ENCODE measurements at regions not wholly inside any gene's neighbourhood (a gene's known extent, or its start where the extent isn't known, plus 50 kb on each side); places are given as distances from the start of the nearest gene placed in this dataset.
"Not testable (repeated sequence)": the region's sequence is repeated elsewhere in the genome, so short reads cannot be mapped to it uniquely, and the experiment has no call there.

DNA sequence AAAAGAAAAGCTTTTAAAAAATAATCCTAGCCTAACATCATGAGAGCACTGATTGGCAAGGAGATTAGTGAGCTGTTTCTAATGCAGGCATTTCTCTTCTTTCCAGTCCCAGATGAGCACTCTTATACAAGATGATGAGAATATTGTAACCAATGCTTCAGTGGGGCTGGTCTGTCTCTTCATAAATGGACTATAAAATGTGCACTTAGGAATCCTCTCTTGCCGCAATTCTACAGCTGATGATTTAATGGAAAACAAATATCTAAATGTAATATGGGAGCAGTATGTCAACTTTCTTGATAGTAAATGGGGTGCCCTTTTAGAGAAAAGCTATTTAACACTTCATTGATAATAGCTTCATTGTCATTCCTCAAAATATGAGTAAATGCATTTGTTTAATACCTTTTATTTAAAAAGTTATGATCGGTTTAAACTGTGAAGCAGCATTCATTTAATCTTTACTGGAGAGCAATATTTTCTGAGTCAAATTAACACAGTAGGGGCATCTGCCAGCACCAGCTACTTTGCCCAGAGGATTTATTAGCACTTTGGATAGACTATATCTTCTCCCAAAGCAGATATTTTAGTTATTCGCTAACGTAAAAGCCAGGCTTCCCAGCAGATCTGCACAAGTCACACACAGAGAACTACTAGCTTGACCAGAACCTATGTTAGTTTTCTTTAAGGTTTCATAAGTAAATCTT is 985.9 kb downstream of the DIPK2A start:
- POLR2A ChIA-PET = no interaction called here
- CTCF ChIA-PET = interaction anchor here (1.2 to 1.7 kb wide), 3 partner anchors 14 to 22 kb away, joined by 4 to 5 read pairs (median 5); no protein-coding TSS in a partner anchor
- TF ChIP-seq, protein P1, sequence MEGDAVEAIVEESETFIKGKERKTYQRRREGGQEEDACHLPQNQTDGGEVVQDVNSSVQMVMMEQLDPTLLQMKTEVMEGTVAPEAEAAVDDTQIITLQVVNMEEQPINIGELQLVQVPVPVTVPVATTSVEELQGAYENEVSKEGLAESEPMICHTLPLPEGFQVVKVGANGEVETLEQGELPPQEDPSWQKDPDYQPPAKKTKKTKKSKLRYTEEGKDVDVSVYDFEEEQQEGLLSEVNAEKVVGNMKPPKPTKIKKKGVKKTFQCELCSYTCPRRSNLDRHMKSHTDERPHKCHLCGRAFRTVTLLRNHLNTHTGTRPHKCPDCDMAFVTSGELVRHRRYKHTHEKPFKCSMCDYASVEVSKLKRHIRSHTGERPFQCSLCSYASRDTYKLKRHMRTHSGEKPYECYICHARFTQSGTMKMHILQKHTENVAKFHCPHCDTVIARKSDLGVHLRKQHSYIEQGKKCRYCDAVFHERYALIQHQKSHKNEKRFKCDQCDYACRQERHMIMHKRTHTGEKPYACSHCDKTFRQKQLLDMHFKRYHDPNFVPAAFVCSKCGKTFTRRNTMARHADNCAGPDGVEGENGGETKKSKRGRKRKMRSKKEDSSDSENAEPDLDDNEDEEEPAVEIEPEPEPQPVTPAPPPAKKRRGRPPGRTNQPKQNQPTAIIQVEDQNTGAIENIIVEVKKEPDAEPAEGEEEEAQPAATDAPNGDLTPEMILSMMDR (IDR thresholded peaks at IDR 0.05; ENCODE audit: control extremely low read depth, extremely low read depth, low read depth, missing control alignments) = no peak
- no peak for DNase-seq (ENCODE audit: extremely low spot score)

DNA sequence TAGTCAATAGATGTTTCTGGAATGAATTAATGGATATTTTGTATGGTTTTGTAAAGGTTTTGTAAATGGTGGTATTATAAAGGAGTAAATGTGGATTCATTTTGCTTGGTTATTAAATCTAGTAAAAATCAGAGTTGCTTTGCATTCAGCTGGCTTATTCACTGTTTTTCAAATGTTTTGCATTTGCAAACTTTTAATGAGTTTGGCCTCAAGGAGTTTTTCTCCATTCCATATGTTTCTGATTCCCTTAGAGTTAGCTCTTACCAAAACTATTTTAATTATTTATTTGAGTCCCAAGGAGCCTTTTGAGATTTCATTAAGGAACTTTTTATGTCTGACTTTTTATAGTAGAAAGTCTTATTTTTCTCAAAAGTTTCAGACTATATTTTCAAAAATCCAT is 992.2 kb downstream of the DIPK2A start:
- no peak for DNase-seq (ENCODE audit: extremely low spot score)
- CTCF ChIA-PET = no interaction called here
- TF ChIP-seq, protein P1 (IDR thresholded peaks at IDR 0.05; ENCODE audit: control extremely low read depth, extremely low read depth, low read depth, missing control alignments) = no peak
- POLR2A ChIA-PET = no interaction called here

DNA sequence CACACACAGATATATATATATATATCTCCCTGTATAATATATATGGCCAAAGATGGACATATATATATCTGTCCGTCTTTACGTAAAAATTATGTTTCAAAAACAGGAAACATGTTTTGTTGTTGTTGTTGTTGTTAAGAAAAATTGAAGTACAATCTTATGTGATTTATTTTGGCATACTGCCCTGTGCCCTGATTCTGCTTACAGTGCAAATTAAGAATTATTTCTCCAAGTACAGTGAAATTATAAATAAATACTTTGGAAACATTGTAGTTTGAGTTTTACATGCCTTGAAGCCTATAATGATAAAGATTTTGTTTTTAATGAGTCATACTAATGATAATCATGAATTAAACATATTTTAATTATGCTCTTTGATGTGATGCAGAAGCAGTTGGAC is 994.9 kb downstream of the DIPK2A start:
- POLR2A ChIA-PET = no interaction called here
- no peak for DNase-seq (ENCODE audit: extremely low spot score)
- CTCF ChIA-PET = no interaction called here
- TF ChIP-seq, protein P1 (IDR thresholded peaks at IDR 0.05; ENCODE audit: control extremely low read depth, extremely low read depth, low read depth, missing control alignments) = no peak

DNA sequence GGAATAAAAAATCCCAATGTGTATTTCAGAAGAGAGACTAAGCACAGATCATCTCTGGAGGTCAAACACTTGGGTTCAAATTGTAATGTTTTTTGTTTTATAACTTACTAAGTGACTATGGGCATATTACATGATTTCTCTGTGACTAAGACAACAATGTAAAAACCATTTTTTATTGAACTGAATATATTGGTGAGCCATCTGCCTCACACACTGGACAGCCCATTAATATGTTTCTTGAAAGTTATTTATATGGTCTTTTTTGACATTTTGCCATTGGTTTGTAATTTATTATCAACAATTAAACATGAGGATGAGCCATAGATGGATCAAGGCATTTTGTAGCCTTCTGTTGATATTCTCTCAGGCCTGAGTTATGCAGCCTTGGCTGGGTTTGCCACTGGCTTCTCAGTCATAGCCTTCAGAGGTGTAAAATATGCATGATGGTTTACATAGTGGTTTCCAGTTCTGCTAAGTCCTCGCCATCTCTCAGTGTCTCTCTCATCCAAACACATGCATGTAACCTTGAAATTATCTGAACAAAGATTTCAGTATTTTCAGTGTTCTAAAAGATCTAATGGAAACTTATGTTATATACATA is 997.2 kb downstream of the DIPK2A start:
- POLR2A ChIA-PET = no interaction called here
- no peak for DNase-seq (ENCODE audit: extremely low spot score)
- CTCF ChIA-PET = no interaction called here
- TF ChIP-seq, protein P1 (IDR thresholded peaks at IDR 0.05; ENCODE audit: control extremely low read depth, extremely low read depth, low read depth, missing control alignments) = no peak

DNA sequence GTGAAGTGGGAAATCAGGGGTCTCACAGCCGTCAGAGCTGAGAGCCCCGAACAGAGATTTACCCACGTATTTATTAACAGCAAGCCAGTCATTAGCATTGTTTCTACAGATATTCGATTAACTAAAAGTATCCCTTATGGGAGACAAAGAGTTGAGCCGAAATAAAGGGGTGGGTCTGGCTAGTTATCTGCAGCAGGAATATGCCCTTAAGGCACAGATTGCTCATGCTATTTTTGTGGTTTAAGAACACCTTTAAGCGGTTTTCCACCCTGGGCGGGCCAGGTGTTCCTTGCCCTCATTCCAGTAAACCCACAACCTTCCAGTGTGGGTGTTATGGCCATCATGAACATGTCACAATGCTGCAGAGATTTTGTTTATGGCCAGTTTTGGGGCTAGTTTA is 1012.9 kb downstream of the DIPK2A start:
- CTCF ChIA-PET; POLR2A ChIA-PET; DNase-seq (ENCODE audit: extremely low spot score): not testable (repeated sequence)

DNA sequence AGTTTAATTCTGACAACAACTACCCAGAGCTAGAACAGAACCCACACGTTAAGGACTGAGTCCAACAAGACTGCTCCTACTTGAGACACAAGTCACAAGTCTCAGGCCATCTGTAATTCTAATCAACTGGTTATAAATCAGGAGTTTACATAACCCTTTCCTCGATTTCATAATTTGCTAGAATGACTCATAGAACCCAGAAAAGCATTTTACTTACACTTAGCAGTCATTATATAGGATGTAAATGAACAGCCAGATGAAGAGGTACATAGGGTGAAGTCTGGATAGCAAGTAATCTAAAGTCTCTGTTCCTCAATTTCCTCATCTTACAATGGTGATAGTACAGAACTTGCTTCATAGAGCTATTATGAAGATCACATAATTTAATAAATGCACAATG is 1018.2 kb downstream of the DIPK2A start:
- TF ChIP-seq, protein P1 (IDR thresholded peaks at IDR 0.05; ENCODE audit: control extremely low read depth, extremely low read depth, low read depth, missing control alignments) = no peak
- ChIA-PET CTCF (no interaction called here), POLR2A (no interaction called here)

DNA sequence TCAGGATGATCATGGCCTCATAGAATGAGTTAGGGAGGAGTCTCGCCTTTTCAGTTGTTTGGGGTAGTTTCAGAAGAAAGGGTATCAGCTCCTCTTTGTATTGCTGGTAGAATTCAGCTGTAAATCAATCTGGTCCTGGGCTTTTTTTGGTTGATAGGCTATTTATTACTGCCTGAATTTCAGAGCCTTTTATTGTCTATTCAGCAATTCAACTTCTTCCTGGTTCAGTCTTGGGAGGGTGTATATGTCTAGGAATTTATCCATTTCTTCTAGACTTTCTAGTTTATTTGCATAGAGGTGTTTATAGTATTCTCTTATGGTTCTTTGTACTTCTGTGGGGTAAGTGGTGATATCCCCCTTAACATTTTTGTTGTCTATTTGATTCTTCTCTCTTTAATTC is 1024.2 kb downstream of the DIPK2A start:
- ChIA-PET CTCF (interaction anchor here (1.4 to 2.0 kb wide), 2 partner anchors 10 to 98 kb away, joined by 3 to 6 read pairs; no protein-coding TSS in a partner anchor), POLR2A (no interaction called here)
- TF ChIP-seq, protein P1 (IDR thresholded peaks at IDR 0.05; ENCODE audit: control extremely low read depth, extremely low read depth, low read depth, missing control alignments) = no peak
- no peak for DNase-seq (ENCODE audit: extremely low spot score)

More for the DNA sequence above, 1018.2 kb downstream of the DIPK2A start:
- DNase-seq (ENCODE audit: extremely low spot score) = no peak

Data from GM10248 (cell line).